Ovary (tissue), 3 donors: ENCODE measurements at regions not wholly inside any gene's neighbourhood (a gene's known extent, or its start where the extent isn't known, plus 50 kb on each side); places are given as distances from the start of the nearest gene placed in this dataset.

ENCODE experiments used
- EP300 ChIP-seq: sonication (generic); formaldehyde crosslinking; IDR thresholded peaks from one replicate; pipeline ENCODE4 v1.6.1; 2017; ENCODE audit warnings: antibody characterized with exemption
- POLR2A ChIP-seq: fragments of 450-650 bp; IDR thresholded peaks from one replicate; pipeline ENCODE4 v1.6.1; 2017; ENCODE audit warnings: antibody characterized with exemption, mild to moderate bottlenecking, moderate library complexity
- TF ChIP-seq, protein P1 (sequence below), 3 donors: fragments of 450-650 bp in 2 of 3; fragments of 200-600 bp in 1 of 3; IDR thresholded peaks; one replicate each; pipeline versions ENCODE4 v1.5.1 to v1.8.0; 2016 to 2022; ENCODE audit warnings: antibody characterized with exemption in 3 of 3, mild to moderate bottlenecking in 1 of 3
- donor health status: DM: no; HTN: no; CAD: no.

DNA sequence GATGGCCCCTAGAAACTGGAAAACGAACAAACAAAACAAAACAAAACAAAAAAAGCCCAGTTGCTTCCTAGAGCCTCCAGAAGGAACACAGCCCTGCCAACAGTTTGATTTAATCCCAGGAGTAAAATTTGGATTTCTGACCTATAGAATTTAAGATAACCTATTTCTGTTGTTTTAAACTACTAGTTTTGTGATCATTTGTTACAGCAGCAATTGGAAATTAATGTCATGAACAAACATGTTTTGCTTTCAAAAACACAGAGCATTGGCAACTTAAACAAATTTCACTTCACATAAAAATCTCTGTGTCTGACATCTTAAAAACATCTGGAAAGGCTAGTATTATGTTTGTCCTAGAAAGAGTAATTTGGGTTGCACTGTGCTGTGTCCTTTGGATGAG lies 437.3 kb downstream of the METTL15 start:
- TF ChIP-seq, protein P1, sequence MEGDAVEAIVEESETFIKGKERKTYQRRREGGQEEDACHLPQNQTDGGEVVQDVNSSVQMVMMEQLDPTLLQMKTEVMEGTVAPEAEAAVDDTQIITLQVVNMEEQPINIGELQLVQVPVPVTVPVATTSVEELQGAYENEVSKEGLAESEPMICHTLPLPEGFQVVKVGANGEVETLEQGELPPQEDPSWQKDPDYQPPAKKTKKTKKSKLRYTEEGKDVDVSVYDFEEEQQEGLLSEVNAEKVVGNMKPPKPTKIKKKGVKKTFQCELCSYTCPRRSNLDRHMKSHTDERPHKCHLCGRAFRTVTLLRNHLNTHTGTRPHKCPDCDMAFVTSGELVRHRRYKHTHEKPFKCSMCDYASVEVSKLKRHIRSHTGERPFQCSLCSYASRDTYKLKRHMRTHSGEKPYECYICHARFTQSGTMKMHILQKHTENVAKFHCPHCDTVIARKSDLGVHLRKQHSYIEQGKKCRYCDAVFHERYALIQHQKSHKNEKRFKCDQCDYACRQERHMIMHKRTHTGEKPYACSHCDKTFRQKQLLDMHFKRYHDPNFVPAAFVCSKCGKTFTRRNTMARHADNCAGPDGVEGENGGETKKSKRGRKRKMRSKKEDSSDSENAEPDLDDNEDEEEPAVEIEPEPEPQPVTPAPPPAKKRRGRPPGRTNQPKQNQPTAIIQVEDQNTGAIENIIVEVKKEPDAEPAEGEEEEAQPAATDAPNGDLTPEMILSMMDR (IDR thresholded peaks at IDR 0.05): no peak
- TF ChIP-seq EP300 (no peak), POLR2A (no peak)
